ENCODE measurements at regions not wholly inside any gene's neighbourhood (a gene's known extent, or its start where the extent isn't known, plus 50 kb on each side); places are given as distances from the start of the nearest gene placed in this dataset.

DNA sequence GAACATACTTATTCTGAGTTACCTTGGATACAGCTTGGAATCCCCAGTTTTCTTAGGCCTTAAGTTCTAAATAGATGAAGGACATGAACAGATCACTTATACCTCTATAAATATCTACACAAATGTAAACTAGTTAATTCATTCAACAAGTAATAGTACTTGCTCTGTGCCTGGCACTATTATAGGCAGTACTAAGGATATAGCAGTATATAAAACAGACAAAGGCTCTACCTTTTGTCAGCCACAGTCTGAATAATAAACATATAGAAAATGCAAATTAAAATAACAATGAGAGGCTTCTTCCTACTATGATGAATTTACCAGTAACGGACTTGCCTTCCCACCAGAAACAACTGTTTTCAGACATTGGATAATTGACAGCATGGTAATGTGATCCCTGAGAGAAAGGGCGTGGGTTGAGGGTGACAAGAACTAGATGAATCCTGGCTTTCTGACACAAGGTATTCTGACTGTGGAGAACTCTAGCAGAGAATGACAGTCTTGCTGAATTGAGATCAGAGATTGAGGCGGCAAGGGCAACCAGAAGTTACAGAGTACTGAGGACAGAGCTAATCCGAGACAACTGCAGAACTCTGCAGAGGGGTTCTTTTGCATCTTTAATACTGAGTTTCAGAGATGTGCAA lies 170.5 kb downstream of the TANC2 start:
- H3K36me3 ChIP-seq (ENCODE audit: control insufficient read depth, insufficient read depth, low read length), result no peaks in the 10 kb centered on the region
- no peak overlapping the region for H3K4me3 ChIP-seq (ENCODE audit: low read depth, low read length)
- DNase-seq (ENCODE audit: low read depth), result no peak
- TF ChIP-seq, protein P1, sequence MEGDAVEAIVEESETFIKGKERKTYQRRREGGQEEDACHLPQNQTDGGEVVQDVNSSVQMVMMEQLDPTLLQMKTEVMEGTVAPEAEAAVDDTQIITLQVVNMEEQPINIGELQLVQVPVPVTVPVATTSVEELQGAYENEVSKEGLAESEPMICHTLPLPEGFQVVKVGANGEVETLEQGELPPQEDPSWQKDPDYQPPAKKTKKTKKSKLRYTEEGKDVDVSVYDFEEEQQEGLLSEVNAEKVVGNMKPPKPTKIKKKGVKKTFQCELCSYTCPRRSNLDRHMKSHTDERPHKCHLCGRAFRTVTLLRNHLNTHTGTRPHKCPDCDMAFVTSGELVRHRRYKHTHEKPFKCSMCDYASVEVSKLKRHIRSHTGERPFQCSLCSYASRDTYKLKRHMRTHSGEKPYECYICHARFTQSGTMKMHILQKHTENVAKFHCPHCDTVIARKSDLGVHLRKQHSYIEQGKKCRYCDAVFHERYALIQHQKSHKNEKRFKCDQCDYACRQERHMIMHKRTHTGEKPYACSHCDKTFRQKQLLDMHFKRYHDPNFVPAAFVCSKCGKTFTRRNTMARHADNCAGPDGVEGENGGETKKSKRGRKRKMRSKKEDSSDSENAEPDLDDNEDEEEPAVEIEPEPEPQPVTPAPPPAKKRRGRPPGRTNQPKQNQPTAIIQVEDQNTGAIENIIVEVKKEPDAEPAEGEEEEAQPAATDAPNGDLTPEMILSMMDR (IDR thresholded peaks at IDR 0.05; ENCODE audit: insufficient read depth, low read length, poor library complexity, severe bottlenecking), result no peak
- no peaks in the 10 kb centered on the region for H3K27me3 ChIP-seq (ENCODE audit: control insufficient read depth, insufficient read depth, low read length)

DNA sequence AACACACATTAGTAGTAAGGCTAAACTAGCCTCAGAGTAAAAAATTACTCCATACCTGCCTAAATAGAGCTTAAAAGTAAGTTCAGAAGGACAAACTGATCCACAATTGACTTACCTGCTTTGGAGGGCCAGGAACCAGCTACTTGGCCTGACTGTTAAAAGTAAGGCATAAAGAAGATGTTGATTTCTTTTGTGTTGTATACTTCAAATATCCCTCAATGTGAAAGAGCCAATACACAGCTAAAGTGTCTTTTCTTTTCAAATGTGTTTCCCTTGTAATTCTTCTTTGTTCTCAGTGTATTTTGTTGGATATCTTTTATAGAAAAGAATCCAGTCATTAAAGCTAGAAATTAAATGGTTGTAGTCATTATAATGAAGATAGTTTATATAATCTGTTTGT lies 171.1 kb downstream of the TANC2 start:
- H3K36me3 ChIP-seq (ENCODE audit: control insufficient read depth, insufficient read depth, low read length), result no peaks in the 10 kb centered on the region
- H3K27me3 ChIP-seq (ENCODE audit: control insufficient read depth, insufficient read depth, low read length), result no peaks in the 10 kb centered on the region
- H3K4me3 ChIP-seq (ENCODE audit: low read depth, low read length), result no peak overlapping the region
- TF ChIP-seq, protein P1 (IDR thresholded peaks at IDR 0.05; ENCODE audit: insufficient read depth, low read length, poor library complexity, severe bottlenecking), result no peak
- no peak for DNase-seq (ENCODE audit: low read depth)

DNA sequence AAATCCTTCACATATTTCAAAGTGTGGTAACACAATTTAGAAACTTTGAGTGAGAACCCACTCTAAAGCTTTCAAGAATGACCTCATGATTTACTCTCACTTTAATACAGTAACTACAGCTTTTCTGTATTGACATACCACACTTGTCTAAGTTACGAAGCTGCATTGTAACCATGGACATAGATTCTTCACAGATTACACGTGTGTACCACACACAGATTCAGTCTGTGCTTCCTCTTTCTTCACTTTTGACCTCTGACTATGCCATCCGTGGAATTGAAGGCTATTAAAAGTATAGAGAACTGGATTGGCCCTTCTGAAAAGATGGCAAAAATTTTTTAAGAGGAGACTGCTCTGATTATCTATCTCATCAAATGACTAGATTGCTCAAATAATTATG lies 172.7 kb downstream of the TANC2 start:
- Histone ChIP-seq H3K4me3 (ENCODE audit: low read depth, low read length) (no peak overlapping the region), H3K27me3 (ENCODE audit: control insufficient read depth, insufficient read depth, low read length) (no peaks in the 10 kb centered on the region), H3K36me3 (ENCODE audit: control insufficient read depth, insufficient read depth, low read length) (no peaks in the 10 kb centered on the region)
- TF ChIP-seq, protein P1 (IDR thresholded peaks at IDR 0.05; ENCODE audit: insufficient read depth, low read length, poor library complexity, severe bottlenecking), result no peak
- DNase-seq (ENCODE audit: low read depth), result no peak

DNA sequence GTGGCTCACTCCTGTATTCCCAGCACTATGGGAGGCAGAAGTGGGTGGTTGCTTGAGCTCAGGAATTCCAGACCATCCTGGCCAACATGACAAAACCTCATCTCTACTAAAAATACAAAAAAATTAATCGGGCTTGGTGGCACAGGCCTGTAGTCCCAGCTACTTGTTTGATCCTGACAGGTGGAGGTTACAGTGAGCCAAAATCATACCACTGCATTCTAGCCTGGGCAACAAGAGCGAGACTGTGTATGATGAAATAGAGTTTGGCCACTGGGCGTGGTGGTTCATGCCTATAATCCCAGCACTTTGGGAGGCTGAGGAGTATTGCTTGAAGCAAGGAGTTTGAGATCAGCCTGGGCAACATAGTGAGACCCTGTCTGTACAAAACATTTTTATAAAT lies 173.3 kb downstream of the TANC2 start:
- Histone ChIP-seq H3K4me3 (ENCODE audit: low read depth, low read length) (no peak overlapping the region), H3K27me3 (ENCODE audit: control insufficient read depth, insufficient read depth, low read length) (no peaks in the 10 kb centered on the region), H3K36me3 (ENCODE audit: control insufficient read depth, insufficient read depth, low read length) (no peaks in the 10 kb centered on the region)
- TF ChIP-seq, protein P1 (IDR thresholded peaks at IDR 0.05; ENCODE audit: insufficient read depth, low read length, poor library complexity, severe bottlenecking), result no peak
- DNase-seq (ENCODE audit: low read depth), result no peak

DNA sequence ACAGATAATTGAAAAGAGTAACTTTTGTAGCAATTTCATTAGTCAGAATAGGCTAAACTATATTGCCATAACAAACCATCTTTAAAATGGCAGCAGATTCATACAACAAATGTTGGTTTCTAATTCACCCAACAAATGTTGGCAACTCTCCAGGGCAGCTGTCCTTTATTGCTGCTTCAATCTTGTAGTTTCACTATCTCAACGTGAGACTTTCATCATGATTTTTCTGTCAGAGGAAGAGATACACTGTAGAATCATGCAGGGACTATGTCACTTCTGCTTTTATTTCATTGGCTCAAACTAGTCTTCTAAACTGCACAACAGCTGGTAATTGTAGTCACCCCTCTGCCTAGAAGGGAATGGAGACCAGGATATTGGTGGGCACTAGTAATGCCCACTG lies 174.2 kb downstream of the TANC2 start:
- H3K27me3 ChIP-seq (ENCODE audit: control insufficient read depth, insufficient read depth, low read length), result no peaks in the 10 kb centered on the region
- TF ChIP-seq, protein P1 (IDR thresholded peaks at IDR 0.05; ENCODE audit: insufficient read depth, low read length, poor library complexity, severe bottlenecking), result no peak
- DNase-seq (ENCODE audit: low read depth), result no peak
- no peaks in the 10 kb centered on the region for H3K36me3 ChIP-seq (ENCODE audit: control insufficient read depth, insufficient read depth, low read length)
- H3K4me3 ChIP-seq (ENCODE audit: low read depth, low read length), result no peak overlapping the region

DNA sequence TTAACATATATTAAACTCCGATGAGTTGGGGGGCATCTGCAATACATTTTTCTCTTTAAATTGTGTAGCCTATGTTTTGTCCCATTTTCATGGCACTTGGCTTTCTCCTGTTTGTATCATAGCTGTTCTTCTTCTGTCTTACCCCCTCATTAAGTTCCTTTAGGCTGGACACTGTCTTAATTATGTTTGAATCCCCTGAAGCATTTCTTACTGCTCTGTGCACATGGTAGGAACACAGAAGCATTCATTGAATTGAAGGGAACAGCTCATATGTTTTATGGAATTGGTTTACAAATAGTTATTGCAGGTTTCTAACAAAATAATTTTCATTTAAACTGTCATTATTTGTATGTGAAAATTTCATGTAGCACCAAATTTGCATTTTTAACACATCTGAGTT lies 176.8 kb downstream of the TANC2 start:
- no peak for DNase-seq (ENCODE audit: low read depth)
- Histone ChIP-seq H3K4me3 (ENCODE audit: low read depth, low read length) (no peak overlapping the region), H3K36me3 (ENCODE audit: control insufficient read depth, insufficient read depth, low read length) (no peaks in the 10 kb centered on the region), H3K27me3 (ENCODE audit: control insufficient read depth, insufficient read depth, low read length) (no peaks in the 10 kb centered on the region)
- TF ChIP-seq, protein P1 (IDR thresholded peaks at IDR 0.05; ENCODE audit: insufficient read depth, low read length, poor library complexity, severe bottlenecking), result no peak

Data from kidney epithelial cell (primary cell).